Cardiac fibroblast (primary cell): ENCODE measurements at regions not wholly inside any gene's neighbourhood (a gene's known extent, or its start where the extent isn't known, plus 50 kb on each side); places are given as distances from the start of the nearest gene placed in this dataset.

ENCODE experiments used
- DNase-seq, 2 donors: peaks; one replicate each; pipeline versions ENCODE4 v3.0.0 to v3.0.0-alpha.2; 2010; ENCODE audit warnings: low read depth in 2 of 2
- H3K4me3 ChIP-seq, 2 donors: replicated peaks in 1 of 2; 1 replicate in 1 of 2; 2 replicates in 1 of 2; pipeline ENCODE4 v1.5.1; 2011; ENCODE audit warnings: low read depth in 2 of 2, low read length in 2 of 2, mild to moderate bottlenecking in 2 of 2, moderate library complexity in 1 of 2
- CTCF ChIP-seq: IDR thresholded peaks from one replicate; pipeline ENCODE4 v1.5.1; 2011; ENCODE audit warnings: low read depth, mild to moderate bottlenecking, low read length, inconsistent platforms

DNA sequence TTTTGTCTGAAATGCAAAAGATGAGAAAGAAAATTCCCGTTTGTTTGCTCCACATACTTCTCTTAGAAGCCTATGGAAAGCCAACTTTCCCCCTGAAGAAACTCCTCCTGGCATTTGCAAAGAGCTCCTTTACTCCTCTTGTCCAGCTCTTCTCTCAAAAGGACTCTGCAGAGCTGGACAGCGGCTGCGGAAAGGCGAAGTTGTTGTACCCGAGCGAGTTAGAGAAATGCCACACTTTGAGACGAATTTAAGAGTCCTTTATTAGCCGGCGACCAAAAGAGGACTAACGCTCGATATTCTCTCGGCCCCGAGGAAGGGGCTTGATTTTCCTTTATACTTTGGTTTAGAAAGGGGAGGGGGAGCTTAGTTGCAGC lies 157.8 kb downstream of the TRIM27 start:
- no peak overlapping the region for H3K4me3 ChIP-seq
- no peak for DNase-seq
- TF ChIP-seq CTCF = no peak

GRCh38 chr6:28766426-28766825 lies 157.4 kb downstream of the TRIM27 start:
- DNase-seq = no peak
- H3K4me3 ChIP-seq = no peak overlapping the region
- TF ChIP-seq CTCF = no peak

DNA sequence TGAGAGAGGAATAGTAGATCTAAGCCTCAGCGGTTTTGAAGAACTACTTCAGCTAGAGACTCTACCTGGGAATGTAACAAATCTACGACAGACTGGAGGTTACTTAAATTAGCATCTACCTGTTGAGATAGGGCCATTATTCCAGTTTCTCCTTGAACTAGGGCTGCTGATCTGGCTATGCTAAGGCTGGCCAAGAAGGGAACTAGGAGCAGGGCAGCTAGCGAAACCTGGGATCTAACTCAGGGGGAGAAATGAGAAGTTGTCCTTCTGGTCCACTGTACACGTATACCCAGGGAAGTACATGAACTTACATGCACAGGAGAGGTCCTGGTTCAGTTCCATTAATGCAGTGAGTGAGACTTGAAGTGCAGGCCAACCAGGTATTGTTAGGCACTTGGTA lies 156.7 kb downstream of the TRIM27 start:
- no peak overlapping the region for H3K4me3 ChIP-seq
- DNase-seq = no peak
- TF ChIP-seq CTCF = no peak

DNA sequence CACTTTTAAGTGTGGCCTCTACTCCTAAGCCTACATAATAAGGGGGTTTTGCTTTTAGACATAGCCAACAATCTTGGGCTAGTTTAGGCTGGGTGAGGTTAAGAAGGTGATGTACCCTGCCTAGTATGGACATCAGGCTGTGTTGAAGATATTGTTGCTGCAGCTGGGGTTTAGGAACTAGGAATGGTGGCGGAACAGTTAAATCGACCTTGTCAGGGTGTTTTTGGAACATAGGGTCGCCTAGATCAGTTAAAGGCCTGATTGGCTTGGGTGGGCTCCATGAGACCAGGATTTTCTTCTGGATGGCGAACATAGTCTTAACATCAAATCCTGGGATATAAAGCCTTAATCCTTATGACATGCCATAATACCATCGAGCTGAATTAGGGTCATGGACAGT lies 156.1 kb downstream of the TRIM27 start:
- no peak overlapping the region for H3K4me3 ChIP-seq
- no peak for DNase-seq
- no peak for TF ChIP-seq CTCF

GRCh38 chr6:28768187-28768913 lies 155.4 kb downstream of the TRIM27 start:
- no peak for DNase-seq

GRCh38 chr6:28769626-28770402 lies 154.0 kb downstream of the TRIM27 start:
- DNase-seq = peak; percentile 16 to 63
- peak; percentile 7 for TF ChIP-seq CTCF

More at GRCh38 chr6:28768187-28768913, 155.4 kb downstream of the TRIM27 start:
- H3K4me3 ChIP-seq = no peak overlapping the region
- no peak for TF ChIP-seq CTCF

More at GRCh38 chr6:28769626-28770402, 154.0 kb downstream of the TRIM27 start:
- H3K4me3 ChIP-seq = no peak overlapping the region
